Cerebellar cortex (tissue), 1 donor: ENCODE measurements at regions not wholly inside any gene's neighbourhood (a gene's known extent, or its start where the extent isn't known, plus 50 kb on each side); places are given as distances from the start of the nearest gene placed in this dataset.
"Not testable (repeated sequence)": the region's sequence is repeated elsewhere in the genome, so short reads cannot be mapped to it uniquely, and the experiment has no call there.

Source experiments
- DNase-seq: peaks from one replicate; pipeline ENCODE4 v3.0.0-alpha.2; 2015; ENCODE audit warnings: low spot score

- no peak for DNase-seq
These were observed 67.8 kb upstream of the ARL4C start for GRCh38 chr2:234564699-234565098.

DNA sequence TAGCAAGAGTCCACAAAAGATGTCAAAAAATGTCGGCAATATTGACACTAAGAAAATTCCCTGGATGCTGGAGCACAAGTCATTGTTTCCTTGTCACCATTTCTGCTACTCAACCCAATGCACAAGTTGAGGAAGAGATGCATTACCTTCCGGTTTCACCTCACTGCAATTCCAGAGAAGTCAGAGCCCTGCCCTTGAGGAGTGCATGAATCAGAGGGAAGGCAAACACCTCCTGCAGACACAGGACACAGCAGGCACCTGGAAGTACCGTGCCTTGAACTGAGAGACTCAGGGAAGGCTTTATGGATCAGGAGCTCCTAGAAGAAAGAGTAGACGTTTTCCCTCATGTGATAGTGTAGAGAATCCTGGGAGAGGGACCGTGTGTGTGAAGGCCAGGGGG lies 62.7 kb upstream of the ARL4C start:
- DNase-seq, result no peak

DNA sequence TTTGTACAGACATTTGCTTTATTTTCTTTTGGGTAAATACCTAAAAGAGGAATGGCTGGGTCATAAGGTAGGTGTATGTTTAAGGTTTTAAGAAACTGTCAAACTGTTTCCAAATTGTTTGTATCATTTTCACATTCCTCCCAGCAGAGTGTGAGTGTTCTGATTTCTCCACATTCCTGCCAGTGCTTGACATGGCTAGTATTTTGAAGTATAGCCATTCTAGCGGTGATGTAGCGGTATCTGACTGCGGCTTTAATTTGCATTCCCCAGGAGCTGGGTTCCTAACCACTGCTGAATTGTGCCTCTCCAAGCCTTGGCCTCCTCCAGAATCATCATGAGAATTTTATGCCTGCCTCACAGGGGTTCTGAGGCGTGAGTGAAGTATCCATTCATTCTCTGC lies 61.8 kb upstream of the ARL4C start:
- DNase-seq, result no peak

DNA sequence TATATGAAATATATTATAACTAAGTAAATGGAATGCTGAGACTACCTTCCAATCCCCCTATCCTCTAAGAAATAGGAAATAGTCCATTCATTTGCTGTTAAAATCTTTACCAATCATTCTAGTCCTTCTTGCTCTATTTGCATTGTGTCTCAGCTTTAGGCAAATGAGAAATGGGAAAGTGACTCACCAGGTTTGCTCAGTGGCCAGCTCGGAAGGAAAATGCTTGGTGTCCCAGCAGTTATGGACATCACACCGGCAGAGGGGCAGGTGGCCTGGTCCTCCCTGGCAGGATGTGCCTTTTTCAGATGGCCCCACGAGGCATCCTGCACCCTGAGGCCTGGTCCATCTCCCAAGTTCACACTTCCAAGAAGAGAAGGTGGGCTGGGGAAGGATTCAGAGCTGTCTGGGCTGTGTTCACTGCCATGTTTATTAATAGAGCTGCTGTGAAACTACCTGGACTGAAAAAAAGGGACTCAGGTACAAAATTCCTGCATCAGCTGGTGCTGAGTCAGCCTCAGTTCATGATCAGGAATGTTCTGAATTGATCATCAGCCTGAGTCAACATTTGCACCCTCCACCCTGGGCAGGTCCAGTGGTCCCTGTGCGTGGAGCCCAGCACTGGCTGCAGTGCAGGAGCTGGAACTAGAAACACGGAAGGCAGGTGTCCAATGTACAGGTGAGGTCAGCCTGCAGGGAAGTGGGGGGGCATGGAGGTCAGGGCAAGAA lies 60.1 kb upstream of the ARL4C start:
- DNase-seq, result no peak

DNA sequence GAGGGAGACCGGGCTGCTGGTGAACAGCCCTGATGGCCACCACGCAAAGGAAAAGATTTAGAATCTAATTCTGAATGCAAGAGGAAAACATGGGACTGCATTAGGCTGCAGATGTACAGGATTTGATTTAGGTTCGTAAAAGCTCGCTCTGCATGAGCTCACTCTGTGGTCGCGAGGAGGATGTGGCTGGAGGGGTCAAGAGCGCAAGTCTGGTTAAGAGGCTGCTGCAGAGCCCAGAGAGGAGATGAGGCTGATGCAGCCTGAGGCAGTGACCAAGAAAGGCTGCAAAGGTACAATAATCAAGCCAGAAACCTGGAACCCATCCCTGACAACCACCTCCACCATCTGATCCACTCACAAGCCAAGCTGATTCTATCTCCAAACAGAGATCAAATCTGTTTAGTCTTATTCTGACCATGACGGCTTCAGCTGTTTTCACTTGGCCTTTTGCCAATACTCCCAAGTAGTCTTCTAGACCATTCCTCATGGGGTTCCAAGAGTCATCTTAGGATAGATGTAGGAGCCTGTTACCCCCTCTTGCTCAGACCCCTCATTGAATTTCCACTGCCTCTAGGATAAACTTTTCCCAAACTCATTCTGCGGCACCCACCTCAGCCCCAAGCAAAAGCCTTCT lies 58.9 kb upstream of the ARL4C start:
- no peak for DNase-seq

DNA sequence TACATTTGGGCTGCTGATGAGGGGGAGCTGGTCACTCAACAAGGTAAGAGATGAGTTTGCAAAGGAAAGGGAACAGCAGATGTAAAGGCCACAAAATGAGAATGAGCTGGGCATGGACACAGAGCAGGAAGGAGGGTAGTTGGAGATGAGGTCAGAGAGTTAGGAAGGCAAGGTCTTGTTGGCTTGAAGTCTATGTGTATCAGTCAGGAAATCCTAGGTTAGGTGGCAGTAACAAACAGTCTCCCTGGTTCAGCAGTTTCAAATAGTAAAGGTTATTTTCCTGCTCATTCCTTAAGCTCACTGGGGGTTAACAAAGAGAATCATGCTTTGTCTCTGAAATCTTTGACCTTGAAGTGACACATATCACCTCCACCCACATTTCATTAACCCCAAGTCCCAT lies 58.3 kb upstream of the ARL4C start:
- no peak for DNase-seq

- not testable (repeated sequence) for DNase-seq
These were observed 56.3 kb upstream of the ARL4C start for GRCh38 chr2:234553223-234553622.

GRCh38 chr2:234550511-234551107 lies 53.7 kb upstream of the ARL4C start:
- DNase-seq, result peak; percentile 73

GRCh38 chr2:234550056-234550455 lies 53.2 kb upstream of the ARL4C start:
- DNase-seq, result no peak

DNA sequence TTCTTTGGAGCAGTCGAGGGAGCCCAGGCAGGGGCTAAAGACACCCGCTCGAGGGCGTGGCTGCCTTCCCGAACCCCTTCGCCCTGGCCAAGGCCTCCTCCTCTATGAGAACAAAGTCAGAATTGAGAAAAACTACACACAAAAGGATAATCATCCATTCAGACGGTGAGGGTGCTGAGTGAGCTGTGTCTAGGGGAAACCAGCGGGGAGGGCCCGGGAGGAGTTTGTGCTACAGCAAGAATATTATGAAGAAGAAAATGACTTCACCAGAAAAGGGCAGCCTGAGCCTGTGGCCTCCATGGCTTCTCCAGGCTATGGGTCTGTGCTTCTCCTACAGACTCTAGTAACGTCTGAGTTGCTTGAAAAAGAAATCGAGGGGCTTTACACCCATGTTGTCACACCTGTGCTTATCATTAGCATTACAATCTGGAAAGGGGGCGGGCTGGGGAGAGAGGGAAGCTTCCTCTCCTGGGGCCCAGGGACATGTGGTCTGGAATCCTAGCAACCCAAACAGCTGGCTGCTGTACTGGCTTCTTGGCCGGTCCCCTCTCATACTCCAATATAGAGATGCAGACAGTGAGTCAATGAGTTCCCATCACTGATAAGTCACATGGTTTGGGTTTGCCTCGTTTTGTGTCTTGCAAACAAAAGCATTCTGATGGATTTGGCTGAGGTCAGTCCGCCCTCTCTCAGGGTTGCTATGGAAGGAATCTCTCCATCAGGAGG lies 52.0 kb upstream of the ARL4C start:
- no peak for DNase-seq

DNA sequence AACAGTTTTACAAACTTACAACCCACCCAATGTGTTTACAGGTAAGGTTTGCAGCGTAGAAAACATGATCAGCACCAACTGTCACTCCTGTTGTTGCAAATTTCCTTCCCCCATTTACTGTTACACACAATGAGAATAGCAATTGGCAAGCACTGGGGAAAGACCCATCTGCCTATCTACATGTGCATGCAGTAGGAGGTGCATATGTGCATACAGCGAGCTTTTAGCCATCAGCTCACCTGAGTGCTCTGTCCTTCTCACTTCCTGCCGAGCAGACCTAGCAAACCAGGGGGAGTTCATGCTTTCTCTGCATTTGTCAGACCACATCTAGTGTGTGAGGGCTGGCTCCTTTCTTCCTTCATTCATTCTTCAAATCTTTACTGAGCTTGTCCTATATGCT lies 49.9 kb upstream of the ARL4C start:
- DNase-seq, result no peak
